Activated CD4-positive, alpha-beta memory T cell treated with anti-CD3 and anti-CD28 coated beads for 36 hours (primary cell): ENCODE measurements at regions not wholly inside any gene's neighbourhood (a gene's known extent, or its start where the extent isn't known, plus 50 kb on each side); places are given as distances from the start of the nearest gene placed in this dataset.

Experiments
- CTCF ChIA-PET: fragments of 350-600 bp; sonication (Branson Sonifier 250); formaldehyde crosslinking; loops from one replicate; lab custom pipeline; 2021; ENCODE audit warnings: antibody characterized with exemption, inconsistent platforms; lab: Charles Lee
- POLR2A ChIA-PET: fragments of 350-600 bp; sonication (Branson Sonifier 250); formaldehyde crosslinking; loops from one replicate; lab custom pipeline; 2021; ENCODE audit warnings: antibody characterized with exemption; lab: Charles Lee
- DNase-seq: peaks from one replicate; pipeline ENCODE4 v3.0.0-alpha.2; 2020
- H3K27ac Mint-ChIP-seq: one replicate; pipeline ENCODE4 v1.8.0; 2021; ENCODE audit warnings: mixed read lengths
- H3K27me3 Mint-ChIP-seq: one replicate; pipeline ENCODE4 v1.8.0; 2021; ENCODE audit warnings: mixed read lengths
- H3K36me3 Mint-ChIP-seq: one replicate; pipeline ENCODE4 v1.8.0; 2021; ENCODE audit warnings: mixed read lengths
- H3K4me1 Mint-ChIP-seq: one replicate; pipeline ENCODE4 v1.8.0; 2021; ENCODE audit warnings: low read depth, mixed read lengths
- H3K4me3 Mint-ChIP-seq: one replicate; pipeline ENCODE4 v1.8.0; 2021; ENCODE audit warnings: mild to moderate bottlenecking, mixed read lengths
- H3K9me3 Mint-ChIP-seq: one replicate; pipeline ENCODE4 v1.8.0; 2021; ENCODE audit warnings: mixed read lengths
- intact Hi-C: fragments of 100-400 bp; cut with micrococcal nuclease; formaldehyde crosslinking; loops from one replicate; pipeline ENCODE4 v1.15.1; 2023

DNA sequence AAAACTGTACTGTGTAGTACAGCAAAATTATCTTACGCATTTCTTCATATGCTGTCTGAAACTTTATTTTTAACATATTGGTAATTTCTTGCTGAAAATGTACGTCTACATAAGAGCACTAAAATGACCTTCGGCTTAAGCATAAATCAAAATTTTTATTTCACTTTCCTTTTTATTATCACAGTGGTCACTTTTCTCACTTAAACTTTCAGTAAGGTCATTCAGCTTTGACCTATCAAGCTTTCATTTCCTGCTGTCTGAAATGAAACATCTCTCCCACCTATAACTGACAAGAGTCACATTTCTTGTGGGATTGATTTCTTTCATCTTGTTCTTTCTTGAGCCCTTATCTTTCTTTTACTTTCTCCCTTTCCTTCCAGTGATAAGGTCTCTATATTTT is 2212.7 kb upstream of the PCDH20 start:
- H3K4me1 Mint-ChIP-seq, result no peaks in the 10 kb centered on the region
- no peaks in the 10 kb centered on the region for H3K36me3 Mint-ChIP-seq
- no peaks in the 10 kb centered on the region for H3K9me3 Mint-ChIP-seq
- CTCF ChIA-PET, result no interaction called here
- intact Hi-C loops, result no loop called here
- POLR2A ChIA-PET, result no interaction called here
- H3K27me3 Mint-ChIP-seq, result no peaks in the 10 kb centered on the region
- H3K4me3 Mint-ChIP-seq, result no peak overlapping the region
- no peak overlapping the region for H3K27ac Mint-ChIP-seq
- DNase-seq, result no peak

DNA sequence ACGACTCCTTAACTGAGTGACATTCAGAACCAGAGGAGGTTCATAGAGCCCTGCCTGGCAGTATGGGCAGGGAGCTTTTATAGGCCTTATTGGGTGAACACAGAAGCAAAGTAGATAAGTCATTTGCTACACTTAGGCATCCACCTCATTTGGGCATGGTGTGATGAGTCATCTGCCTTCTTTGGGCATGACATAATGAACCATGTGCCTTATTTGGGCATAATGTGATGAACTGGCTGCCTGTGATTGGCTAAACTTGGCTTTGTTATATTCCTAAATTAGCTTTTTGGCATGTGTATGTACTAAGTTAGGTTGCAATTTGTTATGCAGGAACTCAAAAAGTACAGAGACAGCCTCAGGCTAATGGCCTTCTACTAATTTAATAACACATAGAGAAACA is 2210.2 kb upstream of the PCDH20 start:
- Mint-ChIP-seq H3K4me3 (no peak overlapping the region), H3K36me3 (no peaks in the 10 kb centered on the region), H3K27ac (no peak overlapping the region), H3K9me3 (peaks cover 4% of the 10 kb centered on the region), H3K4me1 (no peaks in the 10 kb centered on the region), H3K27me3 (no peaks in the 10 kb centered on the region)
- CTCF ChIA-PET, result no interaction called here
- no peak for DNase-seq
- intact Hi-C loops, result no loop called here
- POLR2A ChIA-PET, result no interaction called here

DNA sequence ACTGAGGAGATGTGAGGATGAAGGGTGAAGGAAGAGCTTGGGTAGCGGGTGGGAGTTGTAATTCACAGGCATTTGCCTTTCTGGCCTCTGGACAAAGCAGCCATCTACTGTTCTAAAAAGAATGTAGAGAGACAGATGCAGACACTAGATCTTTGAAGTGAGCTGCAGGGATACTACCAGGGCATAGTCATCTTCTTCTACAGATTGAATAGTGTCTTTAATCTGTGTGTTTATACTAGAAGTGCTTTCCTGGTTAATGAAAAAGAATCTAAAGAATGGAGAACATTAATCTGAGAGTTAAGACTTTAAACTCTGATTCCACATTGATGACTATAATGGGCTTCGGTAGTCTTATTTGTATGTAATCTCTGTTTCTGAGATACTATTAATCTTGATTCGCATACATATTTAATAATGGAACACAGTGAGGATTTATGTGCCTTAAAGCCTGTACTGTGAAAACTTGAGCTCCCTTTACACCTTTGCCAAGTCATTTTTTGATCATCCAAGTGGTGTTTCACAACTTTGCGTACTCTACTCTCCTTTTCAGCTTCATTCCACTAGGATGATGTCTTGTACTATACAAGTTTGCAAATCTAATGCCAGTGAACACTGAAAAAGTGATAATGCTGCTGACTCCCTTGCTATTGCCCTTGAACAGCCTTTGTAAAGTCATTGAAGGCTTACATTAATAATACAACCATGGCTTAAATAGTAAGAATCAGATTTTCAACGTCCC is 2199.4 kb upstream of the PCDH20 start:
- Mint-ChIP-seq H3K36me3 (no peaks in the 10 kb centered on the region), H3K27me3 (no peaks in the 10 kb centered on the region), H3K27ac (no peak overlapping the region), H3K4me1 (no peaks in the 10 kb centered on the region), H3K9me3 (peaks cover 5% of the 10 kb centered on the region), H3K4me3 (no peak overlapping the region)
- POLR2A ChIA-PET, result no interaction called here
- DNase-seq, result no peak
- intact Hi-C loops, result no loop called here
- CTCF ChIA-PET, result no interaction called here

DNA sequence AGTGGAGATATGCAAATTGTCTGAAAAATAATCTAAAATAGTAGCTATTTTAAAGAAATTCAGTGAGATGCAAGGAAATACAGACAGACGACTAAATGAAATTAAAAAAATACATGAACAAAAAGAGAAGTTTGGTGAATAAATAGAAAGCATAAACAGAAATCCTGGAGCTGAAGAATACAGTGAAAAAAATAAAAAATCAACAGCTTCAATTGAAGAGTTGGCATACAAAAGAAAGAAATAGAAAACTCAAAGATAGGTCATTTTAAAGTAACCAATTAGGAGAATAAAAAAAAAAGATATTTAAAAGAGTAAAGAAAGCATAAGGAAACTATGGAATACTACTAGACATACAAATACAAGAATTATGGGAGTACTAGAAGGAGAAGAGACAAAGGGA is 2191.5 kb upstream of the PCDH20 start:
- no peaks in the 10 kb centered on the region for H3K27me3 Mint-ChIP-seq
- DNase-seq, result no peak
- H3K27ac Mint-ChIP-seq, result no peak overlapping the region
- no peaks in the 10 kb centered on the region for H3K36me3 Mint-ChIP-seq
- no peak overlapping the region for H3K4me3 Mint-ChIP-seq
- ChIA-PET POLR2A (no interaction called here), CTCF (no interaction called here)
- intact Hi-C loops, result no loop called here
- peaks cover 25% of the 10 kb centered on the region for H3K9me3 Mint-ChIP-seq
- no peaks in the 10 kb centered on the region for H3K4me1 Mint-ChIP-seq

DNA sequence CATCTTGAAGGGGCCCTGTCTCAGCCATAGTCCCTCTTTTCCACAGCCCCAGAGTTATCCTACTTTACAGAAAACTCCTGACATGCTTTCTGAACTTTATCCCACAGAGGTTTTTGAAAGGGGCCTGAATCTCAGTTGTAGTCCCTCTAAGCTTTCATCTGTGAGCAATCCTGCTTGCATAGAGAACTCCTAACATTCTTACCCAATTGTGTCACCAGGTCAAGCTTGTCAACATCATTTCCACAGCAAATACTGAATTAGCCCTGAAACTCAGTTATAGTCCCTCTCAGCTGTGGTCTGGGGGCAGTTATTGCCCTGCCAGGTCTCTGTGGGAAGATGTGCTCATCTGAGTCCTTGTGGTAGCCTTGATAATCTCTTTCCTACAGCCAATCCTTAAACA is 2190.3 kb upstream of the PCDH20 start:
- Mint-ChIP-seq H3K4me3 (no peak overlapping the region), H3K4me1 (no peaks in the 10 kb centered on the region), H3K36me3 (no peaks in the 10 kb centered on the region), H3K9me3 (peaks cover 25% of the 10 kb centered on the region), H3K27ac (no peak overlapping the region), H3K27me3 (no peaks in the 10 kb centered on the region)
- intact Hi-C loops, result no loop called here
- POLR2A ChIA-PET, result no interaction called here
- no peak for DNase-seq
- CTCF ChIA-PET, result no interaction called here

DNA sequence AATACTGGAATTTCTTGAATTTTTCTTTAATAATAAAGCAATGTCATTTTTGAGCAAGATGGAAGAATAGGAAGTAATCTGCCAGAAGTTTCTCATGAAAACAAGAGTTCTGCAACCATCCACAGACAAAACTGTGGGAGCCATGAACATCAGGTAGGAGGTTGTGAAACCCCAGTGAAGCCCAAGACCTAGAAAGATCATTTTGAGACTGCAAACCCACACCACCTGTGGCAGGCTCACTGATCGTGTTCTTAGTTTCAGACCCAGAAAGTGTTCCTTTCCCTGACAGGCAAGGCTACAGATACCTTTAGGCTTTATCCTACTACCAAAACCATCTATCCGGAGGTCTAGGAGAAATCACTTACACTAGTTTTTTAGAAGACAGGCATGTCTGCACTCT is 2189.8 kb upstream of the PCDH20 start:
- ChIA-PET CTCF (no interaction called here), POLR2A (no interaction called here)
- no peaks in the 10 kb centered on the region for H3K36me3 Mint-ChIP-seq
- H3K9me3 Mint-ChIP-seq, result peaks cover 22% of the 10 kb centered on the region
- no peak overlapping the region for H3K4me3 Mint-ChIP-seq
- intact Hi-C loops, result no loop called here
- no peaks in the 10 kb centered on the region for H3K4me1 Mint-ChIP-seq
- DNase-seq, result no peak
- H3K27ac Mint-ChIP-seq, result no peak overlapping the region
- no peaks in the 10 kb centered on the region for H3K27me3 Mint-ChIP-seq

DNA sequence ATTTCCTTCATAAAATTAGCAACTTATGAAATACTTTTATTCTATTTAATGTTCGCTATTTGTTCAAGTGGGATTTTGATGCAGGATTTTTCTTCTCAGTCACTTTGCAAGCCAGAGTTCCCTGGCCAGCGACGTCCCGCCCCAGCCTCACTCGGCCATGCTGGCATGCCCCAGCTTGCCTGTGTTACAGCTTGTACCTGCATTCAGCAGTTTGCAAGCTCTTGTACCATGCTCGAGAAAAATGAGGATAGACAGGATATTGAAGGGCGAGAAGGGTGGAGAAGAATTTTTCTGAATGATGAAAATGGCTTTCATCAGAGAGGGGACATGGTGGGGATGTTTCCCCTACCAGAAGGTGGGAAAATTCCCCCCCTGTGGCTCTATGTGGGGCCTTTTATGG is 2180.2 kb upstream of the PCDH20 start:
- Mint-ChIP-seq H3K36me3 (no peaks in the 10 kb centered on the region), H3K27me3 (no peaks in the 10 kb centered on the region), H3K9me3 (peaks cover 16% of the 10 kb centered on the region), H3K27ac (no peak overlapping the region), H3K4me3 (no peak overlapping the region), H3K4me1 (no peaks in the 10 kb centered on the region)
- intact Hi-C loops, result no loop called here
- no peak for DNase-seq
- CTCF ChIA-PET, result no interaction called here
- POLR2A ChIA-PET, result no interaction called here

DNA sequence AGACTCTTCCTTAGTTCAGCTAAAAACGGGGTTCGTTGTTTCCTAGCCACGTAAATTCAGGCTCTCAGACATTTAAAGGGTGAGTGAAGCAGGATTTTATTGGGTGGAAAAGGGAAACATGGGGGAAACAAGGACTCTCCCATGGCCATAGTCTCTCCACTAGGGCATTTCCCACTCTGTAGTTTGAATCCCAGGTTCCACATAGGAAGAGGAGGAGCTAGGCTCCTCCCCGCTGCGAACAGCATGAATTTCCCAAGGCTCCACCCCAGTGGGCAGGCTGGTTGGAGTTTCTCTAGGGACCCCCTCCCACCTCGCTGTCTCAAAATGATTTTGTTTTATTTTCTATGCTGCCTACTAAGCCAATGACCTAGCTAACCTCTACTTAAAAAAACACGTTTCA is 2170.8 kb upstream of the PCDH20 start:
- no peak overlapping the region for H3K27ac Mint-ChIP-seq
- no peaks in the 10 kb centered on the region for H3K4me1 Mint-ChIP-seq
- H3K36me3 Mint-ChIP-seq, result no peaks in the 10 kb centered on the region
- ChIA-PET CTCF (no interaction called here), POLR2A (no interaction called here)
- DNase-seq, result no peak
- no peaks in the 10 kb centered on the region for H3K27me3 Mint-ChIP-seq
- intact Hi-C loops, result no loop called here
- H3K4me3 Mint-ChIP-seq, result no peak overlapping the region
- peaks cover 18% of the 10 kb centered on the region for H3K9me3 Mint-ChIP-seq

DNA sequence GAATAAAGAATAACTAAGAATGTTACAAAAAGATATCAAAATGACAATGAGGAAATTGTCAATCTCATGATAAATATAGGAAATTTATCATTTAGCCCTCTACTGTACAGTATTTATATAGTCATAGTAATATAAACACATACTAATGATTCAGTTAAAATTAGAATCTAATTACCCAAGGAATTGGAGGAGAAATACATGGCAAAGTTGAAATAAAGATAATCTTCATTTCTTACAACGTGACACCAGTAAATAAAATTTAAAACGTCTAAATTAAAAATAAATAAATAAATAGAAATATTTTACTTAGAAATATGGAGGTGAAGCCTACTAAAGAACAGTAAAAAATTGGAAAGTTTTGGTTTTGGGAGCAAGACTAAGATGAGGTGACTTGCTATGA is 2163.1 kb upstream of the PCDH20 start:
- Mint-ChIP-seq H3K36me3 (no peaks in the 10 kb centered on the region), H3K4me1 (no peaks in the 10 kb centered on the region), H3K4me3 (no peak overlapping the region), H3K9me3 (peaks cover 20% of the 10 kb centered on the region), H3K27me3 (no peaks in the 10 kb centered on the region), H3K27ac (no peak overlapping the region)
- POLR2A ChIA-PET, result no interaction called here
- CTCF ChIA-PET, result no interaction called here
- DNase-seq, result no peak
- intact Hi-C loops, result no loop called here

DNA sequence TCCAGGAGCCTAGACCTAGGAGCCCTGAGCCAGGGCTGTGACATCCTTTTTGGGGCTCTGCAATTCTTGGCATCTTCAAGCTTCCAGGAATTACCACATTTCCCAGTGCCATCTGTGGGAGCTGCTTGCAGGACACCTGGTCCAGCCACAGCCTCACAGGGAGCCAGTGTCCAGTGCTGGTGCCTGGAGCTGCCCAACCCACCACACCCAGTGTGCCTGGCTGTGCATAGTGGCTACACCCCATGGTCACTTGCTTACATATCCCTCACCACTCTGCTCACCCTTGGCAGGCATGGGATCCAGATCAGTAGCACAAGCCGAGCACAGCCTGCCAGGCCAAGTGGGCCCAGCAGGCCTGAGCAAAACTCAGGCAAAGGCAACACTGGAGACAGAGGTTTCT is 2151.4 kb upstream of the PCDH20 start:
- Mint-ChIP-seq H3K27ac (no peak overlapping the region), H3K36me3 (no peaks in the 10 kb centered on the region), H3K27me3 (no peaks in the 10 kb centered on the region), H3K4me1 (no peaks in the 10 kb centered on the region), H3K4me3 (no peak overlapping the region), H3K9me3 (peaks cover 8% of the 10 kb centered on the region)
- CTCF ChIA-PET, result no interaction called here
- POLR2A ChIA-PET, result interaction anchor here (0.6 kb wide), 1 partner anchor 8 kb away, joined by 3 read pairs; no protein-coding TSS in a partner anchor
- DNase-seq, result no peak
- intact Hi-C loops, result no loop called here

DNA sequence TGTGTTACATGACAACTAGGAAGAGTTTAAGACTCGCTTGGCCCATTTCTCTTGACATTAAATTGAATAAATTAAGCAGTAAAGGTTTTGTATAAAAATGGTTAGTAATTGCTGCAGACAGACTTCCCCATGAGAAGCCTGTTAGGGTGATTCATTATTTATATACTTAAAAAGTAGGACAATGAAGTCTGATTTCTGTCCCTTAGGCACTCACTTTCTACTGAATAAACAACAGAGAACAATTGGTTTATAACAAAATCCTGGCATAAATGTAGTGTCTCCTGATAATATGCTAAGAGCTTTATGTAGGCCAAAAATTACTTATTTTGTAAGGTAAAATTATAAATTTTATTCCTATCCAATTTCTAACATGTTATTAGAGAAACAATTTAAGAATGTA is 2138.5 kb upstream of the PCDH20 start:
- H3K4me3 Mint-ChIP-seq, result no peak overlapping the region
- H3K27me3 Mint-ChIP-seq, result no peaks in the 10 kb centered on the region
- H3K9me3 Mint-ChIP-seq, result peaks cover 6% of the 10 kb centered on the region
- intact Hi-C loops, result no loop called here
- H3K4me1 Mint-ChIP-seq, result no peaks in the 10 kb centered on the region
- H3K36me3 Mint-ChIP-seq, result no peaks in the 10 kb centered on the region
- CTCF ChIA-PET, result no interaction called here
- POLR2A ChIA-PET, result no interaction called here
- H3K27ac Mint-ChIP-seq, result no peak overlapping the region
- DNase-seq, result no peak

DNA sequence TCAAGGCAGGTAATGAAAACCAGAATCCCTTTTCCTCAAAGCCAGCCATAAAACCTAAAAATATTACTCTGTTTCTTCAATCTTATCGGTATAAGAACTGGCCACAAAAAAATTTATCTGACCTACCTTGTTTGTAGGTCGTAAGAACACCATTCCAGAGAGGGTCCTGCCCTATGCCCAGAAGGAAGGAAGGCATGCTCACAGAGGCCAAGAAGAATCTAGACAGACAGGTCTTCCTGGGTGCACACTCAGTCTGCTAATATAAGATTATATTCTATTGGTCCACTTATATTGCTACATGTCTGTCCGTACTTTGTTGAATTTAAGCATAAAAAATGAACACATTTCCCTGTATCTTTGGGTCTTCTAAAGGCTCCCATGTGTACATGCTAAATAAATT is 2136.1 kb upstream of the PCDH20 start:
- POLR2A ChIA-PET, result no interaction called here
- H3K36me3 Mint-ChIP-seq, result no peaks in the 10 kb centered on the region
- no peak overlapping the region for H3K4me3 Mint-ChIP-seq
- no peaks in the 10 kb centered on the region for H3K9me3 Mint-ChIP-seq
- DNase-seq, result no peak
- no peaks in the 10 kb centered on the region for H3K27me3 Mint-ChIP-seq
- intact Hi-C loops, result no loop called here
- no peaks in the 10 kb centered on the region for H3K4me1 Mint-ChIP-seq
- H3K27ac Mint-ChIP-seq, result no peak overlapping the region
- CTCF ChIA-PET, result no interaction called here

DNA sequence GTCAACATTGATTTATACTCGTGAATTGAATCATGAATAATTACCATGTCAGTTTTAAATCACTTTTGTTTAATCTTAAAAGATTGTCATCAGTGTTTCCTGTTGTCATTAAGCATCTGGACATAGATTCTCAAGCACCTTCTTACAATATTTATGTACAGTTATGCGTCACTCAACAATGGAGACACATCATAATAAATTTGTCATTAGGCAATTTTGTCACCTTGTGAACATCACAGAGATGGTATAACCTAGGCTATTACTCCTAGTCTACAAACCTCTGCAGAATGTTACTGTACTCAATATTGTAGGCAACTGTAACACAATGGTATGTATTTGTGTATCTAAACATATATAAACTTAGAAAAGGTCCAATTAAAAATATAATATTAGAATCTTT is 2130.9 kb upstream of the PCDH20 start:
- ChIA-PET CTCF (no interaction called here), POLR2A (no interaction called here)
- intact Hi-C loops, result no loop called here
- Mint-ChIP-seq H3K9me3 (peaks cover 2% of the 10 kb centered on the region), H3K27me3 (no peaks in the 10 kb centered on the region), H3K4me1 (no peaks in the 10 kb centered on the region), H3K36me3 (no peaks in the 10 kb centered on the region), H3K4me3 (no peak overlapping the region), H3K27ac (no peak overlapping the region)
- DNase-seq, result no peak
